KMS-11 (cell line): ENCODE measurements at regions not wholly inside any gene's neighbourhood (a gene's known extent, or its start where the extent isn't known, plus 50 kb on each side); places are given as distances from the start of the nearest gene placed in this dataset.

Source experiments
- H2AFZ ChIP-seq: fragments of 200-600 bp; sonication (generic); 2 replicates; pipeline ENCODE4 v1.6.1; 2016; ENCODE audit warnings: antibody characterized with exemption, mixed run types, low read depth
- H3K27ac ChIP-seq: fragments of 200-600 bp; sonication (generic); 2 replicates; pipeline ENCODE4 v1.6.1; 2016; ENCODE audit warnings: mild to moderate bottlenecking, mixed run types
- H3K27me3 ChIP-seq: fragments of 200-600 bp; sonication (generic); 2 replicates; pipeline ENCODE4 v1.6.1; 2017; ENCODE audit warnings: mild to moderate bottlenecking, low read depth, mixed run types, moderate library complexity; ENCODE audit not compliant: insufficient read depth
- H3K36me3 ChIP-seq: fragments of 200-600 bp; sonication (generic); 2 replicates; pipeline ENCODE4 v1.6.1; 2017; ENCODE audit warnings: mild to moderate bottlenecking, mixed run types; ENCODE audit not compliant: insufficient read depth
- H3K4me1 ChIP-seq: fragments of 200-600 bp; sonication (generic); 2 replicates; pipeline ENCODE4 v1.6.1; 2016; ENCODE audit warnings: mild to moderate bottlenecking, low read depth, mixed run types; ENCODE audit not compliant: poor library complexity, severe bottlenecking
- H3K4me2 ChIP-seq: fragments of 200-600 bp; sonication (generic); 2 replicates; pipeline ENCODE4 v1.7.0; 2016; ENCODE audit warnings: mild to moderate bottlenecking, mixed run types
- H3K4me3 ChIP-seq: fragments of 200-600 bp; sonication (generic); IDR thresholded peaks from 2 replicates; pipeline ENCODE4 v1.6.1; 2017; ENCODE audit warnings: low read depth, low read length, mixed read lengths; ENCODE audit not compliant: insufficient read depth
- H3K79me2 ChIP-seq: fragments of 200-600 bp; sonication (generic); 2 replicates; pipeline ENCODE4 v1.6.1; 2016; ENCODE audit warnings: low read depth, mixed run types; ENCODE audit not compliant: insufficient read depth
- H3K9ac ChIP-seq: fragments of 200-600 bp; sonication (generic); 2 replicates; pipeline ENCODE4 v1.6.1; 2016; ENCODE audit warnings: mild to moderate bottlenecking, mixed run types
- H4K20me1 ChIP-seq: fragments of 200-600 bp; sonication (generic); 2 replicates; pipeline ENCODE4 v1.6.1; 2016; ENCODE audit warnings: mild to moderate bottlenecking, mixed run types; ENCODE audit not compliant: insufficient read depth
- CTCF ChIP-seq: fragments of 200-600 bp; sonication (generic); conservative IDR thresholded peaks from 2 replicates; pipeline ENCODE4 v1.6.1; 2017; ENCODE audit warnings: low read depth, mild to moderate bottlenecking, antibody characterized with exemption, low read length, moderate library complexity, mixed read lengths

GRCh38 chr15:39361497-39361896 lies 219.4 kb upstream of the THBS1 start:
- H3K27me3 ChIP-seq: no peaks in the 10 kb centered on the region
- H3K4me2 ChIP-seq: no peak overlapping the region
- no peak overlapping the region for H3K9ac ChIP-seq
- H2AFZ ChIP-seq: no peak overlapping the region
- no peak for TF ChIP-seq CTCF
- H3K79me2 ChIP-seq: no peaks in the 10 kb centered on the region
- no peaks in the 10 kb centered on the region for H4K20me1 ChIP-seq
- no peaks in the 10 kb centered on the region for H3K36me3 ChIP-seq
- no peaks in the 10 kb centered on the region for H3K4me1 ChIP-seq
- H3K4me3 ChIP-seq: no peak overlapping the region
- H3K27ac ChIP-seq: no peak overlapping the region

- Histone ChIP-seq H2AFZ (no peak overlapping the region), H3K27me3 (no peaks in the 10 kb centered on the region), H3K27ac (no peak overlapping the region), H3K4me3 (no peak overlapping the region), H3K9ac (no peak overlapping the region), H3K4me2 (no peak overlapping the region), H4K20me1 (no peaks in the 10 kb centered on the region), H3K4me1 (no peaks in the 10 kb centered on the region), H3K79me2 (no peaks in the 10 kb centered on the region), H3K36me3 (no peaks in the 10 kb centered on the region)
- no peak for TF ChIP-seq CTCF
Measured at GRCh38 chr15:39362821-39363561, 217.9 kb upstream of the THBS1 start.

GRCh38 chr15:39363761-39364586 lies 216.9 kb upstream of the THBS1 start:
- H3K4me1 ChIP-seq: no peaks in the 10 kb centered on the region
- H2AFZ ChIP-seq: no peak overlapping the region
- no peaks in the 10 kb centered on the region for H4K20me1 ChIP-seq
- H3K4me3 ChIP-seq: no peak overlapping the region
- H3K27ac ChIP-seq: no peak overlapping the region
- H3K36me3 ChIP-seq: no peaks in the 10 kb centered on the region
- H3K27me3 ChIP-seq: no peaks in the 10 kb centered on the region
- H3K79me2 ChIP-seq: no peaks in the 10 kb centered on the region
- no peak for TF ChIP-seq CTCF
- H3K4me2 ChIP-seq: no peak overlapping the region
- H3K9ac ChIP-seq: no peak overlapping the region

- H3K79me2 ChIP-seq: no peaks in the 10 kb centered on the region
- H3K27me3 ChIP-seq: no peaks in the 10 kb centered on the region
- H3K4me3 ChIP-seq: no peak overlapping the region
- no peaks in the 10 kb centered on the region for H3K36me3 ChIP-seq
- no peaks in the 10 kb centered on the region for H4K20me1 ChIP-seq
- H2AFZ ChIP-seq: no peak overlapping the region
- no peak overlapping the region for H3K27ac ChIP-seq
- TF ChIP-seq CTCF: no peak
- H3K4me2 ChIP-seq: no peak overlapping the region
- no peak overlapping the region for H3K9ac ChIP-seq
- H3K4me1 ChIP-seq: no peaks in the 10 kb centered on the region
Measured at GRCh38 chr15:39364721-39365120, 216.2 kb upstream of the THBS1 start.
